Endothelial cell of umbilical vein (primary cell): ENCODE measurements at regions not wholly inside any gene's neighbourhood (a gene's known extent, or its start where the extent isn't known, plus 50 kb on each side); places are given as distances from the start of the nearest gene placed in this dataset.

Experiments
- EZH2 ChIP-seq: IDR thresholded peaks from 2 replicates; pipeline ENCODE4 v1.6.1; 2012; ENCODE audit warnings: borderline replicate concordance, low read depth, mild to moderate bottlenecking, moderate library complexity, low read length, inconsistent platforms; ENCODE audit not compliant: severe bottlenecking
- FOS ChIP-seq: IDR thresholded peaks from 2 replicates; pipeline ENCODE4 v1.6.1; 2011; ENCODE audit warnings: mild to moderate bottlenecking, low read length, moderate library complexity, borderline replicate concordance; ENCODE audit not compliant: insufficient read depth
- GATA2 ChIP-seq: IDR thresholded peaks from 2 replicates; pipeline ENCODE4 v1.7.0; 2011; ENCODE audit warnings: low read depth, mild to moderate bottlenecking, moderate library complexity, mixed read lengths, low read length; ENCODE audit not compliant: insufficient read length, insufficient read depth
- MAX ChIP-seq: IDR thresholded peaks from 2 replicates; pipeline ENCODE4 v1.6.1; 2011; ENCODE audit not compliant: insufficient read depth, insufficient read length
- MYC ChIP-seq: IDR thresholded peaks from one replicate; pipeline ENCODE4 v1.6.1; 2011; ENCODE audit warnings: mild to moderate bottlenecking, low read depth, low read length
- POLR2A ChIP-seq: IDR thresholded peaks from 2 replicates; pipeline ENCODE4 v1.6.1; 2012; ENCODE audit warnings: low read depth, mild to moderate bottlenecking, control low read depth, low read length
- POLR2AphosphoS5 ChIP-seq: IDR thresholded peaks from 2 replicates; pipeline ENCODE4 v1.6.1; 2012; ENCODE audit warnings: low read depth, mild to moderate bottlenecking, control low read depth, low read length, moderate library complexity; ENCODE audit not compliant: insufficient read depth
- TF ChIP-seq, protein P1 (sequence below), 2 donors: IDR thresholded peaks; 1 replicate in 1 of 2; 2 replicates in 1 of 2; pipeline ENCODE4 v1.5.1; 2011; ENCODE audit warnings: low read length in 2 of 2, mild to moderate bottlenecking in 2 of 2, moderate library complexity in 2 of 2, control low read depth in 1 of 2, inconsistent platforms in 1 of 2, low read depth in 1 of 2; ENCODE audit not compliant: insufficient read depth in 1 of 2; ENCODE audit errors: extremely low read depth in 1 of 2

GRCh38 chr3:110344897-110345767 is 726.5 kb upstream of the NECTIN3 start:
- TF ChIP-seq POLR2A (no peak), MAX (no peak), POLR2AphosphoS5 (no peak), EZH2 (no peak), FOS (no peak), GATA2 (no peak), MYC (no peak)
- TF ChIP-seq, protein P1, sequence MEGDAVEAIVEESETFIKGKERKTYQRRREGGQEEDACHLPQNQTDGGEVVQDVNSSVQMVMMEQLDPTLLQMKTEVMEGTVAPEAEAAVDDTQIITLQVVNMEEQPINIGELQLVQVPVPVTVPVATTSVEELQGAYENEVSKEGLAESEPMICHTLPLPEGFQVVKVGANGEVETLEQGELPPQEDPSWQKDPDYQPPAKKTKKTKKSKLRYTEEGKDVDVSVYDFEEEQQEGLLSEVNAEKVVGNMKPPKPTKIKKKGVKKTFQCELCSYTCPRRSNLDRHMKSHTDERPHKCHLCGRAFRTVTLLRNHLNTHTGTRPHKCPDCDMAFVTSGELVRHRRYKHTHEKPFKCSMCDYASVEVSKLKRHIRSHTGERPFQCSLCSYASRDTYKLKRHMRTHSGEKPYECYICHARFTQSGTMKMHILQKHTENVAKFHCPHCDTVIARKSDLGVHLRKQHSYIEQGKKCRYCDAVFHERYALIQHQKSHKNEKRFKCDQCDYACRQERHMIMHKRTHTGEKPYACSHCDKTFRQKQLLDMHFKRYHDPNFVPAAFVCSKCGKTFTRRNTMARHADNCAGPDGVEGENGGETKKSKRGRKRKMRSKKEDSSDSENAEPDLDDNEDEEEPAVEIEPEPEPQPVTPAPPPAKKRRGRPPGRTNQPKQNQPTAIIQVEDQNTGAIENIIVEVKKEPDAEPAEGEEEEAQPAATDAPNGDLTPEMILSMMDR (IDR thresholded peaks at IDR 0.05; ENCODE audit: extremely low read depth in 1 of 2, insufficient read depth in 1 of 2, low read depth in 1 of 2, low read length in 2 of 2): no peak
